Tibial nerve (tissue), 4 donors: ENCODE measurements at regions not wholly inside any gene's neighbourhood (a gene's known extent, or its start where the extent isn't known, plus 50 kb on each side); places are given as distances from the start of the nearest gene placed in this dataset.

Experiments
- DNase-seq, 2 donors: peaks; one replicate each; pipeline ENCODE4 v3.0.0-alpha.2; 2019; ENCODE audit warnings: low spot score in 2 of 2
- H3K27ac ChIP-seq, 4 donors: fragments of 200-600 bp; sonication (generic) in 3 of 4; one replicate each; pipeline ENCODE4 v1.5.1; 2017 to 2019; ENCODE audit warnings: mild to moderate bottlenecking in 1 of 4
- H3K27me3 ChIP-seq, 2 donors: fragments of 200-600 bp; sonication (generic) in 1 of 2; one replicate each; pipeline versions ENCODE4 v1.5.1 to v1.6.0; 2017 to 2019
- H3K36me3 ChIP-seq, 3 donors: fragments of 200-600 bp; sonication (generic); one replicate each; pipeline ENCODE4 v1.5.1; 2018 to 2019
- H3K4me1 ChIP-seq, 4 donors: fragments of 200-600 bp; sonication (generic) in 3 of 4; one replicate each; pipeline ENCODE4 v1.5.1; 2017 to 2019
- H3K4me3 ChIP-seq, 4 donors: fragments of 200-600 bp; sonication (generic) in 3 of 4; one replicate each; pipeline ENCODE4 v1.5.1; 2017 to 2019; ENCODE audit warnings: mild to moderate bottlenecking in 1 of 4, moderate library complexity in 1 of 4
- H3K9me3 ChIP-seq, 4 donors: fragments of 200-600 bp; sonication (generic) in 3 of 4; one replicate each; pipeline ENCODE4 v1.5.1; 2017 to 2019
- EP300 ChIP-seq, 2 donors: sonication (generic); formaldehyde crosslinking; IDR thresholded peaks; one replicate each; pipeline ENCODE4 v1.6.1; 2017; ENCODE audit warnings: antibody characterized with exemption in 2 of 2, mild to moderate bottlenecking in 1 of 2
- POLR2A ChIP-seq, 2 donors: fragments of 450-650 bp; IDR thresholded peaks; one replicate each; pipeline ENCODE4 v1.6.1; 2017; ENCODE audit warnings: antibody characterized with exemption in 2 of 2, mild to moderate bottlenecking in 2 of 2, moderate library complexity in 2 of 2
- WGBS, 2 donors: methylation state at CpG; one replicate each; pipeline ENCODE4 v1.1.5; 2018; 5-methylcytosine and 5-hydroxymethylcytosine counted together
- TF ChIP-seq, protein P1 (sequence below), 5 experiments: fragments of 200-600 bp in 3 of 5; fragments of 450-650 bp in 2 of 5; sonication (generic) in 3 of 5; IDR thresholded peaks; one replicate each; pipeline ENCODE4 v1.5.1; 2016 to 2019; ENCODE audit warnings: antibody characterized with exemption in 5 of 5, mild to moderate bottlenecking in 3 of 5, moderate library complexity in 2 of 5

DNA sequence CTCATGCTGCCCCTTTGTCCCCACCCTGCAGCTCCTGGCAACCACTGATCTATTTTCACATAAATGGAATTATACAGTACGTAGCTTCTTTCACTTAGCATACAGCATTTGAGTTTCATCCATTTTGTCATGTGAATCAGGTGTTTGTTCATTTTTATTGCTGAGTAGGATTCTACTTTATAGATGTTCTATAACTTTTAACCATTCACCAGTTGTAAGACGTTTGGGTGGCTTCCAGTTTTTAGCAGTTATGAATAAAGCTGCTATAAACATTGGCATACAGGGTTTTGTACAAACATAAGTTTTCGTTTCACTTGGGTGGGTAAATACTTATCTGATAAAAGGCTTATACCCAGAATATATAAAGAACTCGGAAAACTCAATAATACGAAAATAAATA is 102.3 kb upstream of the KLHL13 start:
- Histone ChIP-seq H3K27ac (no peak overlapping the region), H3K4me3 (no peak overlapping the region), H3K36me3 (no peaks in the 10 kb centered on the region), H3K9me3 (no peaks in the 10 kb centered on the region), H3K4me1 (no peaks in the 10 kb centered on the region), H3K27me3 (peaks cover 0 to under 1% of the 10 kb centered on the region in 2 donors)
- 64 to 70% methylated on average over 5 of the region's 5 CpGs for WGBS, 2 donors
- TF ChIP-seq POLR2A (IDR thresholded peaks at IDR 0.05) (no peak), EP300 (IDR thresholded peaks at IDR 0.05) (no peak)
- TF ChIP-seq, protein P1, sequence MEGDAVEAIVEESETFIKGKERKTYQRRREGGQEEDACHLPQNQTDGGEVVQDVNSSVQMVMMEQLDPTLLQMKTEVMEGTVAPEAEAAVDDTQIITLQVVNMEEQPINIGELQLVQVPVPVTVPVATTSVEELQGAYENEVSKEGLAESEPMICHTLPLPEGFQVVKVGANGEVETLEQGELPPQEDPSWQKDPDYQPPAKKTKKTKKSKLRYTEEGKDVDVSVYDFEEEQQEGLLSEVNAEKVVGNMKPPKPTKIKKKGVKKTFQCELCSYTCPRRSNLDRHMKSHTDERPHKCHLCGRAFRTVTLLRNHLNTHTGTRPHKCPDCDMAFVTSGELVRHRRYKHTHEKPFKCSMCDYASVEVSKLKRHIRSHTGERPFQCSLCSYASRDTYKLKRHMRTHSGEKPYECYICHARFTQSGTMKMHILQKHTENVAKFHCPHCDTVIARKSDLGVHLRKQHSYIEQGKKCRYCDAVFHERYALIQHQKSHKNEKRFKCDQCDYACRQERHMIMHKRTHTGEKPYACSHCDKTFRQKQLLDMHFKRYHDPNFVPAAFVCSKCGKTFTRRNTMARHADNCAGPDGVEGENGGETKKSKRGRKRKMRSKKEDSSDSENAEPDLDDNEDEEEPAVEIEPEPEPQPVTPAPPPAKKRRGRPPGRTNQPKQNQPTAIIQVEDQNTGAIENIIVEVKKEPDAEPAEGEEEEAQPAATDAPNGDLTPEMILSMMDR (IDR thresholded peaks at IDR 0.05) = no peak
- DNase-seq = no peak

GRCh38 chrX:118219866-118220265 is 103.3 kb upstream of the KLHL13 start:
- Histone ChIP-seq H3K27ac (no peak overlapping the region), H3K27me3 (peaks cover 0 to 5% of the 10 kb centered on the region in 2 donors), H3K4me1 (no peaks in the 10 kb centered on the region), H3K36me3 (no peaks in the 10 kb centered on the region), H3K9me3 (no peaks in the 10 kb centered on the region), H3K4me3 (no peak overlapping the region)
- TF ChIP-seq POLR2A (IDR thresholded peaks at IDR 0.05) (no peak), EP300 (IDR thresholded peaks at IDR 0.05) (no peak)
- TF ChIP-seq, protein P1 (IDR thresholded peaks at IDR 0.05) = no peak
- WGBS, 2 donors = 88 to 89% methylated on average over 1 of the region's 1 CpG
- DNase-seq = no peak

DNA sequence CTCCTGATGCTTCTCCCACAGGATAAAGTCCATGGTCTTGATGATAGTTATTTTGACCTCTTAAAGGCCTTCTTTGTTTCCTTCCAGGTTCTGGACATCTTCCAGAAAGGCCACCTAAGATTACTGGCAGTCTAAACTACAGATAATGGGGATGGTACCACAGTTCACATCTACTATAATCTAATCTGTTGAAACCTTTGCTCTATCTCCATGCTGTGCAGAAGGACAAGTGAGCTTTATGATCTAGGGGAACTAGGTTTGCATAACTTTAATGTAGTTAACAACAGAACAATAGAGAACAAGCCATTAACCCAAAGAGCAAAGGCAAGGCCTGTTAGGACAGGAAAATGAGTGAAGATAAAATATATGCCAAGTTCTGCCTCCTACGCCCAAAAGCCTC is 103.9 kb upstream of the KLHL13 start:
- Histone ChIP-seq H3K9me3 (no peaks in the 10 kb centered on the region), H3K27ac (no peak overlapping the region), H3K36me3 (no peaks in the 10 kb centered on the region), H3K4me1 (no peaks in the 10 kb centered on the region), H3K4me3 (no peak overlapping the region), H3K27me3 (peaks cover 0 to 5% of the 10 kb centered on the region in 2 donors)
- WGBS, 2 donors = 67 to 83% methylated on average over 1 of the region's 1 CpG
- no peak for DNase-seq
- TF ChIP-seq, protein P1 (IDR thresholded peaks at IDR 0.05) = no peak
- TF ChIP-seq EP300 (IDR thresholded peaks at IDR 0.05) (no peak), POLR2A (IDR thresholded peaks at IDR 0.05) (no peak)

GRCh38 chrX:118221270-118221669 is 104.7 kb upstream of the KLHL13 start:
- no peak for DNase-seq

GRCh38 chrX:118221733-118222132 is 105.1 kb upstream of the KLHL13 start:
- DNase-seq = no peak
- H3K9me3 ChIP-seq = no peaks in the 10 kb centered on the region
- no peak overlapping the region for H3K4me3 ChIP-seq
- H3K36me3 ChIP-seq = no peaks in the 10 kb centered on the region
- H3K4me1 ChIP-seq = no peaks in the 10 kb centered on the region
- WGBS, 2 donors = 34 to 45% methylated on average over 3 of the region's 3 CpGs
- H3K27me3 ChIP-seq = peaks cover 0 to 5% of the 10 kb centered on the region in 2 donors
- TF ChIP-seq, protein P1 (IDR thresholded peaks at IDR 0.05) = no peak
- TF ChIP-seq POLR2A (IDR thresholded peaks at IDR 0.05) (no peak), EP300 (IDR thresholded peaks at IDR 0.05) (no peak)
- H3K27ac ChIP-seq = no peak overlapping the region

More at GRCh38 chrX:118221270-118221669, 104.7 kb upstream of the KLHL13 start:
- WGBS, 2 donors = 60 to 77% methylated on average over 4 of the region's 4 CpGs
- no peak overlapping the region for H3K27ac ChIP-seq
- no peaks in the 10 kb centered on the region for H3K4me1 ChIP-seq
- TF ChIP-seq, protein P1 (IDR thresholded peaks at IDR 0.05) = no peak
- TF ChIP-seq POLR2A (IDR thresholded peaks at IDR 0.05) (no peak), EP300 (IDR thresholded peaks at IDR 0.05) (no peak)
- peaks cover 0 to 5% of the 10 kb centered on the region in 2 donors for H3K27me3 ChIP-seq
- H3K4me3 ChIP-seq = no peak overlapping the region
- no peaks in the 10 kb centered on the region for H3K36me3 ChIP-seq
- H3K9me3 ChIP-seq = no peaks in the 10 kb centered on the region
